Inflammatory macrophage treated with lipopolysaccharide for 1 hour (primary cell): ENCODE measurements at regions not wholly inside any gene's neighbourhood (a gene's known extent, or its start where the extent isn't known, plus 50 kb on each side); places are given as distances from the start of the nearest gene placed in this dataset.
"Not testable (repeated sequence)": the region's sequence is repeated elsewhere in the genome, so short reads cannot be mapped to it uniquely, and the experiment has no call there.

Experiments used
- DNase-seq, 2 donors: peaks; one replicate each; pipeline ENCODE4 v3.0.0-alpha.2; 2020 to 2022

- DNase-seq: no peak
Measured at GRCh38 chr5:126139086-126139485, 284.1 kb upstream of the GRAMD2B start.

GRCh38 chr5:126139773-126140172, 283.4 kb upstream of the GRAMD2B start:
- no peak for DNase-seq

GRCh38 chr5:126143622-126144021, 279.6 kb upstream of the GRAMD2B start:
- no peak for DNase-seq

- not testable (repeated sequence) for DNase-seq
Measured at GRCh38 chr5:126150319-126150718, 272.9 kb upstream of the GRAMD2B start.

GRCh38 chr5:126155298-126155697, 267.9 kb upstream of the GRAMD2B start:
- DNase-seq: not testable (repeated sequence)

- DNase-seq: no peak
Measured at GRCh38 chr5:126166368-126166767, 256.8 kb upstream of the GRAMD2B start.

- no peak for DNase-seq
Measured at GRCh38 chr5:126168785-126169184, 254.4 kb upstream of the GRAMD2B start.

- no peak for DNase-seq
Measured at GRCh38 chr5:126171916-126172315, 251.3 kb upstream of the GRAMD2B start.

- DNase-seq: no peak
Measured at GRCh38 chr5:126172812-126173211, 250.4 kb upstream of the GRAMD2B start.

GRCh38 chr5:126178521-126178920, 244.7 kb upstream of the GRAMD2B start:
- no peak for DNase-seq

- no peak for DNase-seq
Measured at GRCh38 chr5:126182971-126183695, 240.1 kb upstream of the GRAMD2B start.

GRCh38 chr5:126184474-126184873, 238.7 kb upstream of the GRAMD2B start:
- no peak for DNase-seq

- DNase-seq: no peak
Measured at GRCh38 chr5:126186210-126186609, 237.0 kb upstream of the GRAMD2B start.

GRCh38 chr5:126188804-126189203, 234.4 kb upstream of the GRAMD2B start:
- DNase-seq: no peak

GRCh38 chr5:126189231-126189630, 234.0 kb upstream of the GRAMD2B start:
- no peak for DNase-seq

- no peak for DNase-seq
Measured at GRCh38 chr5:126189862-126190261, 233.3 kb upstream of the GRAMD2B start.

GRCh38 chr5:126192226-126192625, 231.0 kb upstream of the GRAMD2B start:
- DNase-seq: no peak

GRCh38 chr5:126195410-126196100, 227.7 kb upstream of the GRAMD2B start:
- no peak for DNase-seq

- no peak for DNase-seq
Measured at GRCh38 chr5:126198531-126198930, 224.7 kb upstream of the GRAMD2B start.

- DNase-seq: no peak
Measured at GRCh38 chr5:126199467-126199866, 223.7 kb upstream of the GRAMD2B start.

- no peak for DNase-seq
Measured at GRCh38 chr5:126208691-126209090, 214.5 kb upstream of the GRAMD2B start.

GRCh38 chr5:126210955-126211354, 212.3 kb upstream of the GRAMD2B start:
- no peak for DNase-seq

GRCh38 chr5:126219616-126220015, 203.6 kb upstream of the GRAMD2B start:
- no peak for DNase-seq

- no peak for DNase-seq
Measured at GRCh38 chr5:126220725-126221124, 202.5 kb upstream of the GRAMD2B start.

GRCh38 chr5:126228934-126229333, 194.3 kb upstream of the GRAMD2B start:
- DNase-seq: no peak
